ENCODE measurements at regions not wholly inside any gene's neighbourhood (a gene's known extent, or its start where the extent isn't known, plus 50 kb on each side); places are given as distances from the start of the nearest gene placed in this dataset.

DNA sequence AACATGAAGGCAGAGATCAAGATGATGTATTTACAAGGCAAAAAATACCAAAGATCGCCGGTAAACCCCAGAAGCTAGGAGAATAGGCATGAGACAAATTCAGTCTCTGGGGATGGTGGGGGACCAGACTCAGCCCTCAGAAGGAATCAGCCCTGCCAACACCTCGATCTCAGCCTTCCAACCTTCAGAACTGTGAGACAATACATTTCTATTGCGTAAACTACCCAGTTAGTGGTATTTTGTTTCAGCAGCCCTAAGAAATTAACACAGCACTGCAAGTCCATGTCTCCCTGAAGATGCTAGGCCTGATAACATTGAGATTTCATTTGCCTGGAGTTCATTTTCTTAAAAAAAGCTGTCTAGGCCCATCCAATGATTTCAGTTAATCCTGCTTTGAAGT, 622.5 kb downstream of the PTPRC start:
- no peak for TF ChIP-seq POLR2A (IDR thresholded peaks at IDR 0.05)
- TF ChIP-seq POLR2AphosphoS5 (IDR thresholded peaks at IDR 0.05; ENCODE audit: insufficient read depth in 1 of 2, low read depth in 1 of 2) = no peak
- TF ChIP-seq CTCF (IDR thresholded peaks at IDR 0.05) = no peak
- intact Hi-C loops (cut with DNase I) = no loop called here
- DNase-seq (ENCODE audit: extremely low spot score in 2 of 2) = no peak
- H3K36me3 ChIP-seq = no peaks in the 10 kb centered on the region
- H3K4me1 ChIP-seq = no peaks in the 10 kb centered on the region
- no peak overlapping the region for H3K27ac ChIP-seq
- H3K27me3 ChIP-seq = no peaks in the 10 kb centered on the region
- no peaks in the 10 kb centered on the region for H3K9me3 ChIP-seq
- H3K4me3 ChIP-seq = no peak overlapping the region

- TF ChIP-seq POLR2A (IDR thresholded peaks at IDR 0.05) = no peak
- no peak for TF ChIP-seq POLR2AphosphoS5 (IDR thresholded peaks at IDR 0.05; ENCODE audit: insufficient read depth in 1 of 2, low read depth in 1 of 2)
- no peak for TF ChIP-seq CTCF (IDR thresholded peaks at IDR 0.05)
- H3K27ac ChIP-seq = no peak overlapping the region
- H3K4me3 ChIP-seq = no peak overlapping the region
- H3K9me3 ChIP-seq = no peaks in the 10 kb centered on the region
- no peaks in the 10 kb centered on the region for H3K27me3 ChIP-seq
- H3K4me1 ChIP-seq = no peaks in the 10 kb centered on the region
- DNase-seq (ENCODE audit: extremely low spot score in 2 of 2) = no peak
- no peaks in the 10 kb centered on the region for H3K36me3 ChIP-seq
- intact Hi-C loops (cut with DNase I) = no loop called here
Measured at GRCh38 chr1:199264283-199264682, 625.4 kb downstream of the PTPRC start.

- Histone ChIP-seq H3K27ac (no peak overlapping the region), H3K9me3 (no peaks in the 10 kb centered on the region), H3K36me3 (no peaks in the 10 kb centered on the region), H3K27me3 (no peaks in the 10 kb centered on the region), H3K4me3 (no peak overlapping the region), H3K4me1 (no peaks in the 10 kb centered on the region)
- intact Hi-C loops (cut with DNase I) = no loop called here
- TF ChIP-seq CTCF (IDR thresholded peaks at IDR 0.05) (no peak), POLR2AphosphoS5 (IDR thresholded peaks at IDR 0.05; ENCODE audit: insufficient read depth in 1 of 2, low read depth in 1 of 2) (no peak), POLR2A (IDR thresholded peaks at IDR 0.05) (no peak)
- no peak for DNase-seq (ENCODE audit: extremely low spot score in 2 of 2)
Measured at GRCh38 chr1:199264911-199265310, 626.1 kb downstream of the PTPRC start.

DNA sequence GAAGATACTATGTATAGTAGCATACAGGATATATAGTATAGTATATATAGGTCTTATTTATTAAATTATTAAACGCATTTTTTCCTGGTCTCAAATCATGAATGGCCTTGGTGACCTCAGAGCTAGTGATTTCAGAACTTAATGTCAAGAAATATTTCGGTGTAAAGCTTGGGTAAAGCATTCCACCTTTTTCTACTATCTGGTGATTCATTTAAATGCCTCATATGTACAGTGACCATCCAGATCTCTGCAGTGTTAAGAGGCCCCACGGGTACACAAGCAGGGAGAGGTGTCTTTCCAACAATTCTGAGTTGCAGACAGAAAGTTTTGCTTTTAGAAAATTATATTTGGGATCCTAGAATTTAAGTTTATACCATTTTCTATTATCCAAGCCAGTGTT, 626.5 kb downstream of the PTPRC start:
- Histone ChIP-seq H3K4me3 (no peak overlapping the region), H3K4me1 (no peaks in the 10 kb centered on the region), H3K9me3 (no peaks in the 10 kb centered on the region), H3K27me3 (no peaks in the 10 kb centered on the region), H3K36me3 (no peaks in the 10 kb centered on the region), H3K27ac (no peak overlapping the region)
- intact Hi-C loops (cut with DNase I) = no loop called here
- TF ChIP-seq POLR2AphosphoS5 (IDR thresholded peaks at IDR 0.05; ENCODE audit: insufficient read depth in 1 of 2, low read depth in 1 of 2) (no peak), CTCF (IDR thresholded peaks at IDR 0.05) (no peak), POLR2A (IDR thresholded peaks at IDR 0.05) (no peak)
- DNase-seq (ENCODE audit: extremely low spot score in 2 of 2) = no peak

- intact Hi-C loops (cut with DNase I) = no loop called here
- Histone ChIP-seq H3K27me3 (no peaks in the 10 kb centered on the region), H3K4me3 (no peak overlapping the region), H3K4me1 (no peaks in the 10 kb centered on the region), H3K27ac (no peak overlapping the region), H3K9me3 (no peaks in the 10 kb centered on the region), H3K36me3 (no peaks in the 10 kb centered on the region)
- DNase-seq (ENCODE audit: extremely low spot score in 2 of 2) = no peak
- TF ChIP-seq CTCF (IDR thresholded peaks at IDR 0.05) (no peak), POLR2AphosphoS5 (IDR thresholded peaks at IDR 0.05; ENCODE audit: insufficient read depth in 1 of 2, low read depth in 1 of 2) (no peak), POLR2A (IDR thresholded peaks at IDR 0.05) (no peak)
Measured at GRCh38 chr1:199269241-199269640, 630.4 kb downstream of the PTPRC start.

All from vagina (tissue), 2 donors.